GM18907 (cell line): ENCODE measurements at regions not wholly inside any gene's neighbourhood (a gene's known extent, or its start where the extent isn't known, plus 50 kb on each side); places are given as distances from the start of the nearest gene placed in this dataset.

ENCODE experiments used
- ATAC-seq: cut with Tn5 transposase; IDR thresholded peaks from one replicate; pipeline ENCODE4 v1.9.1; 2021; ENCODE audit warnings: mild to moderate bottlenecking, moderate library complexity; ENCODE audit not compliant: unreplicated experiment

GRCh38 chr18:78724214-78724914, 255.3 kb upstream of the SALL3 start:
- ATAC-seq = no peak

GRCh38 chr18:78725426-78725825, 254.2 kb upstream of the SALL3 start:
- ATAC-seq = no peak

GRCh38 chr18:78726326-78727056, 253.1 kb upstream of the SALL3 start:
- ATAC-seq = no peak

- ATAC-seq = no peak
These were observed 252.4 kb upstream of the SALL3 start for GRCh38 chr18:78727057-78727739.

- no peak for ATAC-seq
These were observed 251.5 kb upstream of the SALL3 start for GRCh38 chr18:78727877-78728783.

GRCh38 chr18:78728784-78729467, 250.7 kb upstream of the SALL3 start:
- no peak for ATAC-seq

- no peak for ATAC-seq
These were observed 249.1 kb upstream of the SALL3 start for GRCh38 chr18:78730546-78730945.

- no peak for ATAC-seq
These were observed 248.6 kb upstream of the SALL3 start for GRCh38 chr18:78731016-78731397.

- ATAC-seq = no peak
These were observed 248.1 kb upstream of the SALL3 start for GRCh38 chr18:78731398-78732032.

GRCh38 chr18:78732273-78733210, 247.1 kb upstream of the SALL3 start:
- ATAC-seq = no peak

GRCh38 chr18:78733762-78734613, 245.6 kb upstream of the SALL3 start:
- ATAC-seq = no peak

GRCh38 chr18:78734614-78734945, 245.0 kb upstream of the SALL3 start:
- ATAC-seq = no peak

- no peak for ATAC-seq
These were observed 244.2 kb upstream of the SALL3 start for GRCh38 chr18:78735131-78736014.

- ATAC-seq = no peak
These were observed 243.5 kb upstream of the SALL3 start for GRCh38 chr18:78736015-78736690.

- ATAC-seq = no peak
These were observed 242.4 kb upstream of the SALL3 start for GRCh38 chr18:78737006-78737915.
